GM19023 (cell line): ENCODE measurements at regions not wholly inside any gene's neighbourhood (a gene's known extent, or its start where the extent isn't known, plus 50 kb on each side); places are given as distances from the start of the nearest gene placed in this dataset.

Experiments
- ATAC-seq: cut with Tn5 transposase; IDR thresholded peaks from one replicate; pipeline ENCODE4 v1.9.1; 2021; ENCODE audit warnings: mild to moderate bottlenecking, moderate library complexity; ENCODE audit not compliant: unreplicated experiment

DNA sequence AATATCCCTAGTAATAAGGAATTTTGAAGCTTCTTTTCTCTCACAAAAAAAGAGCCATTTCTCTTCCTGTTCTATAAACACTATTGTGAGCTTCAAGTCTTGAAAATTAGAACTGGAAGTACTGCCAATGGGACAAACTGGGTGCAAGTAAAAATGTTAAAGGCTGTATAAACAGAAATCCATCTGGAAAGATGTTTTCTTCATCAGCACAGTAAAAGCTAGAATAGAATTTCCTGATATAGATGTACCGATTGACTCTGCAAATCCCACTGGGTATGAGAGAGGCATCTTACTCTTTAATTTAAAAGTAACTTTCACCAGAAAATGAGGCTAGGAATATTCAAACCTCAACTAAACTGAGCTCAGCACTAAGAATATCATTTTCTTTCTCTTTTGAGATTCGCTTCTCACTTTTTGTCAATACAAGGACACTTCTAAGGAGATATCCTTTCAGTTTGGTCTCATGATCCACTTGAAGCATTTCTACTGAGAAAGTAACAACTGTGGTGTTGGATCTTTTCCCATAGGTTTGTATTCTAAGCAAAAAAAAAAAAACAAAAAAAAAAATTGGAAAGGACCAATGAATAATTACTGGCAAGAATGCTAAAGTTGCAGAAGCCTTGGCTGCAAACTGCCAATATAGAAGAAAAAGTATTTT, 169.0 kb upstream of the PRDM1 start:
- no peak for ATAC-seq

DNA sequence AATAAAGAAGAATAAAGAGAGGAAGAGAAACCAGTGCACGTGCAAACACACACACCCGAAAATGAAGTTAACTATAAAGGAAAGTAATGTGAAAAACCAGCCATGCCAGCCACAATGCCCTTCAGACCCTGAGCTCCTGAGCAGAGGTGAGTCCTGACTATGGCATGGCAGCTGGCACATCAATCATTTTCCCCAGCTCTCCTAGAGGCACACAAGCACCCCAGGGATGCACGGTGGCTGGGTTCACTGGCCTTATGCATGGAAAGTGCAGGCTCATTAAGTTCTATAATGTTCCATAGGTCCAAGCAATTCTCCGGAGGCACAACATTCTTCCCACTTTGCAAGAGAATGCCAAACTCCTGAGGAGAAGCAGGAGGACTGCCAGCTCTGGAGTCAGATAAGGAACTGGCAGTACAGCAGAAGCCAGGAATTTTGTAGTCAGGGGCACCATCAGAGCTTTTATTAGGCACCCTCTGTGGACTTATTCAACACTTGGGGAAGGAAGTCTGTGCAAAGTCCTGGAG, 175.0 kb upstream of the PRDM1 start:
- ATAC-seq = no peak

GRCh38 chr6:105909106-105909505, 177.0 kb upstream of the PRDM1 start:
- ATAC-seq = no peak

- ATAC-seq = no peak
Observed at GRCh38 chr6:105907991-105908390, 178.1 kb upstream of the PRDM1 start.

DNA sequence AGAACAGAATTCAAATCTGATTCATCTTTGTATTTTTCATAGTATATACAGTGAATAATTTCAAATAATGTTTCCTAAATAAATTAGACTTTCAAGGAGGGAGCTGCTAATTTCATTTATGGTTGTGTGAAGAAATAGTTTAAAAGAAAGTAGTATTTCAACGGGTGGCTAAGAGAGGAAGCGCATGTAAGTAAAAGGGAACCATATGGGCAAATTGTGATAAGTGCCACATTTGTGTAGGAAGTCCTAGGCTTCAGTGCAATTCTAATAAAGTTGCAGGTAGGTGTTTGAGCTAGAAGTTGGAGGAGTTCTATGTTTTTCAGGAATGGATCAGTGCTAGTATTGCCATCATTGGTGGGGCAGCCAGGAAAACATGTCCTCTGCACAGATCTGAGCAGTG, 178.8 kb upstream of the PRDM1 start:
- ATAC-seq = no peak

DNA sequence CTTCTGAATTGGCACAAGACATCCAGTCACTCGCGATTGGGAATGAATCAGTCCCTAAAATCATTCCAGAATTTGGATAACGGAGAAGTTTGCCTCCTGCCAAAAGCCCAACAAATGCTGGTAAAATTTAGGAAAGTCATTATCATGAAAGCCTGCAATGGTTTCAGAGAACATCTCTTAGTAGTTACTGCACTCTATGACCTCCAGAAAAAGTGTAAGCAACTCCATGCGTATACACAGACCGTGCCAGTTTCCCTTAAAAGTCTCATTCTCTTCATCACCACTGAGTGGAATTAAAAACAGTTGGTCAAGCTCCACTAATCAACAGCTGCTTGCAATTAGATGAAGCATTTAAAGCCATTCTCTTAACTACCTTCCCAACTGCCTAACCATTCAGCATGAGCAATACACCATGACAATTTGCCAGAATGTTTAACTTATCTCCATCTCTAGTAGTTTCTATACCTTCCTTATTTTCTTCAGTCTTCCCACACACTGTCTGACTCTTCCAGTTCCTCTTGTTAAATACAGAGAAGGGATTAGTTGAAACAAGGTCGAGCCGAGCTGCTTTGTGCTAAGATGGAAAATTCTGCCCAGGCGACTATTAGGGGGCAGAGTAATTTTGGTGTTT, 183.6 kb upstream of the PRDM1 start:
- no peak for ATAC-seq

DNA sequence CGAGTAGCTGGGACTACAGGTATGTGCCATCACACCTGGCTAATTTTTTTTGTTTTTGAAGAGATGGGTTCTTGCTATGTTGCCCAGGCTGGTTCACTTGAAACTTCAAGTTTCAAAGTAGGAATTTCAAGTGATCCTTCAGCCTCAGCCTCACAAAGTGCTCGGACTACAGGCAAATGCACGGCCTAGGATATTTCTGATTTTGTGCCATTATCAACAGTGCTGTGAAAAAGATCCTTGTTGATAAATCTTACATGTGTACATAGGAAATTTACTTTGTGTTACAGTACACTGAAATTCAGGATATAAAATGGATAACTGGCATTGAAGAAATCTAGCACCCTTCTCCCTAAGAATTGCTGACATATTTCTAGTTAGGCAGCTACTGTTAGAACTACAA, 184.6 kb upstream of the PRDM1 start:
- no peak for ATAC-seq

DNA sequence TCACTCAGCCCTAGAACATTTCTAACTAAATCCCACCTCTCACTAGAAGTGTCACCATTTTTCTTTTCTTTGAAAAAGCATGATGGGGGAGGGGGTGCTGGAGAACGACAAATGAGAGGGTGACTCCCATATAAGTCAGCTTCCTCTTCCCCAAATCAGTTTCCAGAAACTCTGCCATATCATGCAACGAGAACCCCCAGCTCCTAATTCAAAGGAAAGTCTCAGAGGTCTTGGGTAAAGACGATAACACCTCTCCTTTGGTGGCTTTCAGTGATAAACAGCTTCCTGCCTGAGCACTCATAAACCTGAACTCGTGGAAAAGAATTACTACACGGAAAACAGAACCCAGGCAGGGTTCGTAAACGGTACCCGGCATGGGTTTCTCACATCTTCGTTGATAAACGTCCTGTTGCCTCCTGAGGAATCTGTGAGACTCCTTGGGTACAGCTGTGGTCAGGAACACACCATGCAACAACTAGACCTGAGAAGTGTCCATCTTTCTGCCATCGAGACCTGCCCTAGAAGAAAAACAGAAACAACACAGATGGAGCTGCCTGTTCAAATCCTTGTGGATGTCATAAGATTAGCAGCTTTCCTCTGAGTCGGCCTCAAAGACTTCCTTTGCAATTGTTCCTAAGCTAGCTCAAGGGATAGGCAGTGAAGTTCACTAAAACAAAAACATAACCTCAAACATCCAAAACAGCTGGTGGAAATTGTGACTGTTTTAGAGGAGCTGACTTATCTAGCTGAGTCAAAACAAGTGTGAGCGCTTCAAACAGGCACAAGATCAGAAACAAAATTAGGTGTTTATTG, 185.8 kb upstream of the PRDM1 start:
- ATAC-seq = no peak

- ATAC-seq = peak; percentile 72
Observed at GRCh38 chr6:105898286-105898685, 187.8 kb upstream of the PRDM1 start.

- no peak for ATAC-seq
Observed at GRCh38 chr6:105897131-105897530, 189.0 kb upstream of the PRDM1 start.

- ATAC-seq = no peak
Observed at GRCh38 chr6:105896821-105897095, 189.4 kb upstream of the PRDM1 start.

DNA sequence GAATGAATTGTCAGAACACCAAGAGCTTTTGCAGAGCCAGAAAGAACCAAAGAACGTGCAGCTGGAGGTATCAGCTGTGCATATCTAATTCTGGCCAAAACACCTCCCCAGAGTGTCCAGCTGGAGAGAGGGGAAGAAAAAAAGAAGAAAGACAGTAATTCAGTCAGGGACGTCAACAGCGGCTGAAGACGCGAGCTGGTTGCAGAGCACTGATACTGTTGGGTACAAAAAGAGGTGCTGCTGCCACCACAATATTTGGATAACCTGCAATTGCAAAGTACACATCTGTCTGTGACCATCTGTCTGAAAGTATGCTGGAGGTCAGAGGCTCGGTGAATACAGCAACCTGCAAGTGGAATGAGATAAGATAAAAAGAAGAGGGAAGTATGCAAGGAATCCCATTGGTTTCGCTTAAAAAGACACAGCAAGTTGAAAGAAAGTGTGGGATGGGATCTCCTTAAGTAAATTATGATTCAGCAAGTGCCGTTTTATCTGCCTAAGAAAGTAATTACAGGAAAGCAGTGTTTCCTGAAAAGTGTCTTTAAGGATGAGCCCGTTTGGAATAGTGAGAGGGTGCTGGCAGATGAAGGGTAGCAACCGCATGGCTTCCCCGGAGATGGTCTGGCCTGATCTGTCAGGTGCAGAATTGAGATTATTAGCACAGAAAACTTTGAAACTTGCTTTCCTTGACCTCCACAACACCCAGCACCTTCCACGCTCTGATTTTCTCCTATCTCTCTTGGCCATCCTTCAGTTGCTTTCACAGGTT, 189.9 kb upstream of the PRDM1 start:
- ATAC-seq = peak; percentile 41

GRCh38 chr6:105894556-105894955, 191.6 kb upstream of the PRDM1 start:
- ATAC-seq = no peak

GRCh38 chr6:105893741-105894140, 192.4 kb upstream of the PRDM1 start:
- ATAC-seq = no peak

DNA sequence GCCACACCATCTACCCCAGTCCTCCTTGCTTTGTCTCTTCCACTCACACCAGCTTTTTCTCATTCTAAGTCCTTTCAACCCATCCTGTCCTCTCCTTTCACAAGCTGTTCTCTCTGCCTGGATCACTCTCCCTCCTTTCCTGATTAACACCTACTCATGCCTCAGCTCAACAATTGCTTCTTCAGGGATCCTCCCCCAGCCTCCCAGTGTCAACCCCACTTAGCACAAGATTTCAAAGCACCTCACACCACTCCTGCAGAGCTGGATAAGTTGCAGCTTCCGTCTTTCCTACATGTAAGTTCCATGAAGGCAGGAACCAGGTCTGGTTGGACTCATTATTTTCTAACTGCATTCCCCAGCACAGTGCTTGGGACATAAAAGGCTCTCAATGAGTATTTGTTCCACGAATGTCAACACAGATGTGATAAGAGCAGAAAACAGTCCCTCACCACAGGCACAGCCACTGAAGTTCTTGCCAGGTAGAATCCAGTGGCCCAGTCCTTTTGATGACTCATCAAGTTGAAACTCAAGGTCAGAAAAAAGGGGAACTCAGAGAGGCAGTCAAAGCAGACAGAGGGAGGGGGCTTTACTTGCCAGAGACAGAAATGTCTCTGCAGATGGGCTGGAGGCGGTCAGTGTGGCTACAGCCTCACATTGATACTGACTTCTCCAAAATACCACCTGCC, 193.4 kb upstream of the PRDM1 start:
- ATAC-seq = peak; percentile 83

- ATAC-seq = no peak
Observed at GRCh38 chr6:105890521-105891244, 195.5 kb upstream of the PRDM1 start.

DNA sequence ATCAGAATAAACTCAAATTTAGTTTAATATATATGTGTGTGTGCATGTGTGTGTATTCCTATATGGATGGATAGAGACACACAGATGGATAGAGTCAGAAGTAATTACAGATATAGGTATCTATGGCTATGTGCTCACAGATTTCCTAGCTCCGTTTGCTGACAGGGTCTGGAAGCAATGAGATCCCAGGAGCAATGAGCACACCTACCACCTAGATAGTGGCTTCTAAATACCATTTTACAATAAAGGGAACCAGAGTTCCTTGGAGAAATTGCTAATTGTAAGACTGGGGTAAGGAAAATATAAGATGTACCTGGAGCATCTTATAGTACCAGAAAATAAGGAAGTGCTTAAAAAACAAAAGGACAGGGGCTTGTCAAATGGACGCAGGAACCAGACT, 196.2 kb upstream of the PRDM1 start:
- ATAC-seq = no peak

DNA sequence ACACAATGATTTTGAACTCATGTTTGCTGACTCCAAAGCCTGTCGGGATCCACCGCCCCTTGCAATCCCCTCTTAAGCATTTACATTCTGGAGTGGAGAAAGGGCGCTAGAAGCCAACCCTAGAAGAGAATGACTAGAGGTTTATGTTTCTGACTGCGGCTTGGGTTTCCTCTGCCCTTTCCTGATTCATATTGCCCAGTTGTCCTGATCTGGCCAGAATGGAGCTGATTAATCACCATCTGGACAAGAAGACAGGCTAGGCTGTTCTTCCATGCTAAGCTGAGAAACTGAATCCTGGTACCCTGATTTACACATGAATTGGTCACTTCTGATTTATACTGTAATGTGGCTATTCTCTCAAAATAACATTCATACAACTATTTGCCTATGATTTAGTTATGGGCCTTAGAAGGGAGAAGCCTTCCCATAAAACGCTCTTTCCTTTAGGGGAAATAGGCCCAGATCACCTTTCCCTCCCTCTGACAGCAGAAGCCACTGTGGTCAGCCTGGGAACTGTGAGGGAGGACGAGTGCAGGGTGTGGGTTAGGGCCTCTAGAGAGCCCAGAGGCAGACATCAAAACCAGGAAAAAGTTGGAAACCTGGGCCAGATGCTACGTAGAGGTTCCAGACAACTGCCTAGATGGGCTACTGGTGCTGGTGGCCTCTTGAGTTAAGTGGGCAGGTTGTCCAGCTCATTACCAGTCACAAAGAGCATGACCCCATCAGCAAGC, 199.2 kb upstream of the PRDM1 start:
- ATAC-seq = no peak

- no peak for ATAC-seq
Observed at GRCh38 chr6:105886066-105886813, 199.9 kb upstream of the PRDM1 start.
